H1 (cell line): ENCODE measurements at regions not wholly inside any gene's neighbourhood (a gene's known extent, or its start where the extent isn't known, plus 50 kb on each side); places are given as distances from the start of the nearest gene placed in this dataset.

Experiments
- CTCF ChIA-PET: fragments of 300-600 bp; sonication (Branson Sonifier 250); formaldehyde crosslinking; loops from one replicate; lab custom pipeline; 2021; ENCODE audit not compliant: partially characterized antibody; lab: Charles Lee
- POLR2A ChIA-PET: fragments of 300-600 bp; sonication (Branson Sonifier 250); formaldehyde crosslinking; loops from one replicate; lab custom pipeline; 2021; ENCODE audit warnings: inconsistent platforms; ENCODE audit not compliant: partially characterized antibody; lab: Charles Lee
- DNase-seq, 2 experiments: peaks; one replicate each; pipeline versions ENCODE4 v3.0.0 to v3.0.0-alpha.2; 2010 to 2022; ENCODE audit warnings: low spot score in 2 of 2, low read depth in 1 of 2, mixed read lengths in 1 of 2
- FAIRE-seq: peaks from 2 replicates; lab custom pipeline; 2011; peaks lifted over from hg19 to GRCh38; lab: Jason Lieb, UNC
- H2AFZ ChIP-seq: 2 replicates; pipeline ENCODE4 v1.8.1; 2012; ENCODE audit warnings: low read length, inconsistent platforms
- H2AK5ac ChIP-seq: 2 replicates; pipeline ENCODE4 v1.6.1; 2013; ENCODE audit warnings: low read depth, low read length
- H2BK120ac ChIP-seq: replicated peaks from 2 replicates; pipeline ENCODE3; 2013; ENCODE audit warnings: low read depth, low read length, inconsistent platforms
- H2BK12ac ChIP-seq: 2 replicates; pipeline ENCODE4 v1.6.1; 2013; ENCODE audit warnings: low read depth, low read length
- H2BK15ac ChIP-seq: 2 replicates; pipeline ENCODE4 v1.6.1; 2013; ENCODE audit warnings: low read length
- H2BK20ac ChIP-seq: 2 replicates; pipeline ENCODE4 v1.6.1; 2013; ENCODE audit warnings: low read length
- H2BK5ac ChIP-seq: 2 replicates; pipeline ENCODE4 v1.6.1; 2013; ENCODE audit warnings: low read depth, low read length
- H3K14ac ChIP-seq: 2 replicates; pipeline ENCODE4 v1.6.1; 2013; ENCODE audit warnings: inconsistent platforms; ENCODE audit not compliant: insufficient read length
- H3K18ac ChIP-seq: 2 replicates; pipeline ENCODE4 v1.6.1; 2013; ENCODE audit warnings: low read length; ENCODE audit errors: extremely low read depth
- H3K23ac ChIP-seq: 2 replicates; pipeline ENCODE4 v1.6.1; 2013; ENCODE audit warnings: inconsistent platforms; ENCODE audit not compliant: insufficient read length
- H3K23me2 ChIP-seq: 2 replicates; pipeline ENCODE4 v1.6.1; 2013; ENCODE audit warnings: low read depth, low read length
- H3K27ac ChIP-seq: 2 replicates; pipeline ENCODE4 v1.6.1; 2011; ENCODE audit warnings: low read depth, low read length, inconsistent platforms
- H3K27me3 ChIP-seq, 4 experiments: replicated peaks in 1 of 4; 1 replicate in 1 of 4; 2 replicates in 3 of 4; pipeline versions ENCODE4 v1.6.1 to v1.8.1; 2011 to 2013; ENCODE audit warnings: low read length in 3 of 4, mild to moderate bottlenecking in 3 of 4, inconsistent platforms in 2 of 4, mixed read lengths in 2 of 4, moderate library complexity in 1 of 4; ENCODE audit not compliant: control insufficient read depth in 3 of 4, insufficient read depth in 3 of 4; ENCODE audit errors: extremely low read depth in 1 of 4
- H3K36me3 ChIP-seq, 4 experiments: 2 replicates each; pipeline versions ENCODE4 v1.6.1 to v1.8.1; 2011 to 2013; ENCODE audit warnings: mild to moderate bottlenecking in 4 of 4, low read length in 3 of 4, moderate library complexity in 2 of 4, control low read depth in 1 of 4, inconsistent platforms in 1 of 4; ENCODE audit not compliant: insufficient read depth in 4 of 4, control insufficient read depth in 2 of 4
- H3K4ac ChIP-seq: replicated peaks from 2 replicates; pipeline ENCODE3; 2013; ENCODE audit warnings: low read length, low read depth, mixed read lengths, inconsistent platforms; ENCODE audit not compliant: insufficient read length
- H3K4me1 ChIP-seq, 4 experiments: replicated peaks in 1 of 4; 1 replicate in 1 of 4; 2 replicates in 3 of 4; pipeline versions ENCODE4 v1.6.1 to v1.8.1; 2011 to 2013; ENCODE audit warnings: low read length in 3 of 4, inconsistent platforms in 2 of 4, mixed read lengths in 1 of 4; ENCODE audit not compliant: insufficient read depth in 4 of 4, control insufficient read depth in 3 of 4
- H3K4me2 ChIP-seq, 2 experiments: 2 replicates each; pipeline versions ENCODE4 v1.6.1 to v1.8.1; 2011 to 2013; ENCODE audit warnings: low read depth in 2 of 2, low read length in 2 of 2, control low read depth in 1 of 2, inconsistent platforms in 1 of 2, mild to moderate bottlenecking in 1 of 2; ENCODE audit not compliant: insufficient read depth in 1 of 2
- H3K4me3 ChIP-seq, 4 experiments: fragments of 200-600, 300-600 bp in 1 of 4; sonication (generic), shearing (Covaris generic), sonication (Bioruptor Twin) in 1 of 4; 2 replicates each; pipeline versions ENCODE4 v1.5.1 to v1.8.1; 2011 to 2016; ENCODE audit warnings: low read length in 4 of 4, low read depth in 3 of 4, control low read depth in 2 of 4, inconsistent platforms in 2 of 4, mild to moderate bottlenecking in 2 of 4, mixed read lengths in 1 of 4, moderate library complexity in 1 of 4; ENCODE audit not compliant: insufficient read depth in 2 of 4; ENCODE audit errors: extremely low read depth in 1 of 4
- H3K56ac ChIP-seq: replicated peaks from 2 replicates; pipeline ENCODE3; 2013; ENCODE audit warnings: low read depth, mild to moderate bottlenecking, mixed read lengths, low read length, inconsistent platforms; ENCODE audit not compliant: insufficient read length
- H3K79me1 ChIP-seq: 2 replicates; pipeline ENCODE4 v1.6.1; 2013; ENCODE audit warnings: low read depth, low read length, control low read depth
- H3K79me2 ChIP-seq, 2 experiments: 2 replicates each; pipeline versions ENCODE4 v1.6.1 to v1.8.1; 2012 to 2013; ENCODE audit warnings: low read length in 2 of 2, mild to moderate bottlenecking in 2 of 2, inconsistent platforms in 1 of 2; ENCODE audit not compliant: insufficient read depth in 2 of 2, control insufficient read depth in 1 of 2
- H3K9ac ChIP-seq, 4 experiments: replicated peaks in 1 of 4; 1 replicate in 1 of 4; 2 replicates in 3 of 4; pipeline versions ENCODE4 v1.6.1 to v1.8.1; 2011 to 2013; ENCODE audit warnings: low read depth in 3 of 4, low read length in 3 of 4, control low read depth in 2 of 4, mild to moderate bottlenecking in 2 of 4, moderate library complexity in 2 of 4, inconsistent platforms in 1 of 4; ENCODE audit errors: extremely low read depth in 1 of 4
- H3K9me3 ChIP-seq, 2 experiments: 2 replicates each; pipeline versions ENCODE4 v1.6.1 to v1.8.1; 2012 to 2013; ENCODE audit warnings: mild to moderate bottlenecking in 2 of 2, moderate library complexity in 2 of 2, control low read depth in 1 of 2, inconsistent platforms in 1 of 2, low read depth in 1 of 2, low read length in 1 of 2, mixed read lengths in 1 of 2; ENCODE audit not compliant: insufficient read depth in 2 of 2
- H4K20me1 ChIP-seq, 2 experiments: replicated peaks in 1 of 2; 2 replicates each; pipeline versions ENCODE3 to v1.8.1; 2011 to 2013; ENCODE audit warnings: inconsistent platforms in 2 of 2, low read length in 2 of 2, mild to moderate bottlenecking in 1 of 2; ENCODE audit not compliant: insufficient read depth in 2 of 2, control insufficient read depth in 1 of 2
- H4K5ac ChIP-seq: 2 replicates; pipeline ENCODE4 v1.6.1; 2013; ENCODE audit warnings: low read length, low read depth, mixed read lengths, inconsistent platforms; ENCODE audit not compliant: insufficient read length
- H4K8ac ChIP-seq: 2 replicates; pipeline ENCODE4 v1.8.0; 2013; ENCODE audit warnings: mild to moderate bottlenecking, moderate library complexity, low read length, inconsistent platforms; ENCODE audit not compliant: insufficient read depth; ENCODE audit errors: extremely low read depth
- H4K91ac ChIP-seq: replicated peaks from 2 replicates; pipeline ENCODE3; 2013; ENCODE audit warnings: low read length, mixed read lengths, inconsistent platforms; ENCODE audit not compliant: insufficient read length
- CTBP2 ChIP-seq: IDR thresholded peaks from 2 replicates; pipeline ENCODE4 v1.7.0; 2011; ENCODE audit warnings: borderline replicate concordance, mild to moderate bottlenecking, moderate library complexity, mixed read lengths, low read length; ENCODE audit not compliant: insufficient read depth, insufficient read length
- CTCF ChIP-seq, 3 experiments: IDR thresholded peaks; 1 replicate in 2 of 3; 2 replicates in 1 of 3; pipeline versions ENCODE4 v1.5.1 to v1.6.1; 2011; ENCODE audit warnings: low read length in 3 of 3, mild to moderate bottlenecking in 3 of 3, inconsistent platforms in 2 of 3, low read depth in 1 of 3, moderate library complexity in 1 of 3; ENCODE audit not compliant: insufficient read depth in 1 of 3; ENCODE audit errors: control extremely low read depth in 1 of 3
- GABPA ChIP-seq: IDR thresholded peaks from 2 replicates; pipeline ENCODE4 v1.6.1; 2011; ENCODE audit warnings: mild to moderate bottlenecking, low read length, moderate library complexity, borderline replicate concordance; ENCODE audit not compliant: insufficient read depth
- KDM1A ChIP-seq: fragments of 200-600, 300-600 bp; sonication (generic); IDR thresholded peaks from 2 replicates; pipeline ENCODE4 v1.7.1; 2016; ENCODE audit warnings: mild to moderate bottlenecking, low read length, borderline replicate concordance
- MAFK ChIP-seq: IDR thresholded peaks from 2 replicates; pipeline ENCODE4 v1.6.1; 2012; ENCODE audit warnings: low read depth, mild to moderate bottlenecking, improper control_type of control experiment, low read length
- POLR2A ChIP-seq, 2 experiments: IDR thresholded peaks; 1 replicate in 1 of 2; 2 replicates in 1 of 2; pipeline ENCODE4 v1.6.1; 2011; ENCODE audit warnings: low read depth in 2 of 2, low read length in 2 of 2, mild to moderate bottlenecking in 2 of 2; ENCODE audit errors: control extremely low read depth in 1 of 2
- RXRA ChIP-seq: IDR thresholded peaks from 2 replicates; pipeline ENCODE4 v1.6.1; 2011; ENCODE audit warnings: low read depth, mild to moderate bottlenecking, low read length, moderate library complexity; ENCODE audit not compliant: insufficient read depth
- SRF ChIP-seq: IDR thresholded peaks from 2 replicates; pipeline ENCODE4 v1.6.1; 2011; ENCODE audit warnings: mild to moderate bottlenecking, low read depth, low read length, moderate library complexity
- TAF1 ChIP-seq: IDR thresholded peaks from 2 replicates; pipeline ENCODE4 v1.6.1; 2011; ENCODE audit warnings: mild to moderate bottlenecking, low read depth, low read length
- WGBS, 2 experiments: shearing (Covaris generic) in 1 of 2; methylation state at CpG; one replicate each; pipeline versions ENCODE4 v1.1.6 to v1.1.7; 2013 to 2015; ENCODE audit warnings: low lambda C conversion rate in 2 of 2, mixed read lengths in 2 of 2, inconsistent platforms in 1 of 2, low coverage in 1 of 2, missing lambda C conversion rate in 1 of 2; ENCODE audit not compliant: insufficient replicate concordance in 2 of 2, insufficient coverage in 1 of 2, insufficient read length in 1 of 2; ENCODE audit errors: extremely low coverage in 1 of 2, missing lambda C conversion rate in 1 of 2; 5-methylcytosine and 5-hydroxymethylcytosine counted together

GRCh38 chr1:221276896-221277409 lies 397.7 kb downstream of the HLX start:
- Histone ChIP-seq H4K8ac (no peak overlapping the region), H3K79me1 (no peaks in the 10 kb centered on the region), H3K14ac (no peak overlapping the region), H3K23ac (no peak overlapping the region), H3K27me3 (no peaks in the 10 kb centered on the region), H4K91ac (no peak overlapping the region), H2BK20ac (no peak overlapping the region), H3K4me2 (no peak overlapping the region), H3K79me2 (no peaks in the 10 kb centered on the region), H2AK5ac (no peak overlapping the region), H2AFZ (no peak overlapping the region), H3K4ac (no peak overlapping the region), H3K56ac (no peak overlapping the region), H2BK12ac (no peak overlapping the region), H4K20me1 (no peaks in the 10 kb centered on the region), H2BK15ac (no peak overlapping the region), H2BK120ac (no peak overlapping the region), H4K5ac (no peak overlapping the region), H3K4me3 (no peak overlapping the region), H3K9me3 (no peaks in the 10 kb centered on the region), H3K27ac (no peak overlapping the region), H3K36me3 (no peaks in the 10 kb centered on the region), H2BK5ac (no peak overlapping the region), H3K18ac (no peak overlapping the region), H3K23me2 (no peaks in the 10 kb centered on the region; the same call in 1 of the 2 replicates), H3K4me1 (peaks cover 0 to 5% (median 0%) of the 10 kb centered on the region in 4 experiments; a peak in 1 of 7 replicates), H3K9ac (no peak overlapping the region)
- DNase-seq: no peak
- POLR2A ChIA-PET: no interaction called here
- 72% methylated on average over 1 of the region's 1 CpG; no CpG with 5 or more reads in 1 of the 2 experiments for WGBS, 2 experiments
- TF ChIP-seq CTBP2 (no peak), TAF1 (no peak), SRF (no peak), POLR2A (IDR thresholded peaks at IDR 0.05; ENCODE audit: control extremely low read depth in 1 of 2, low read depth in 2 of 2, low read length in 2 of 2) (no peak), RXRA (no peak), CTCF (IDR thresholded peaks at IDR 0.05; ENCODE audit: control extremely low read depth in 1 of 3, insufficient read depth in 1 of 3, low read depth in 1 of 3, low read length in 3 of 3) (no peak), GABPA (no peak), MAFK (no peak), KDM1A (no peak)
- CTCF ChIA-PET: interaction anchor here (0.6 to 1.8 kb wide), 4 partner anchors 10 to 567 kb away, joined by 3 to 11 read pairs (median 4); no protein-coding TSS in a partner anchor
- FAIRE-seq: peak; percentile 24
